OCI-LY3 (cell line): ENCODE measurements at regions not wholly inside any gene's neighbourhood (a gene's known extent, or its start where the extent isn't known, plus 50 kb on each side); places are given as distances from the start of the nearest gene placed in this dataset.

Experiments used
- CTCF ChIP-seq: fragments of 200-600, 300-600 bp; sonication (generic); IDR thresholded peaks from 2 replicates; pipeline ENCODE4 v1.5.1; 2014; ENCODE audit warnings: antibody characterized with exemption, low read length, low read depth
- EZH2phosphoT487 ChIP-seq: fragments of 200-600 bp; shearing (Covaris generic); IDR thresholded peaks from 2 replicates; pipeline ENCODE4 v1.6.1; 2018; ENCODE audit warnings: antibody characterized with exemption, mixed run types, low read depth

- TF ChIP-seq CTCF (no peak), EZH2phosphoT487 (no peak)
These were observed 265.4 kb upstream of the HDAC4 start for GRCh38 chr2:239666053-239666854.
